Motor neuron (in vitro differentiated cells): ENCODE measurements at regions not wholly inside any gene's neighbourhood (a gene's known extent, or its start where the extent isn't known, plus 50 kb on each side); places are given as distances from the start of the nearest gene placed in this dataset.
"Not testable (repeated sequence)": the region's sequence is repeated elsewhere in the genome, so short reads cannot be mapped to it uniquely, and the experiment has no call there.

Experiments
- ATAC-seq, 8 experiments: fragments of 200-7000 bp; cut with Tn5 transposase; replicated peaks in 6 of 8; 2 replicates each; pipeline ENCODE4 v1.8.0; 2021; ENCODE audit warnings: mild to moderate bottlenecking in 8 of 8, moderate library complexity in 8 of 8
- H3K27ac ChIP-seq, 2 donors: fragments of 250-450 bp; sonication (Bioruptor Pico); 2 replicates each; pipeline ENCODE4 v1.9.0; 2021; ENCODE audit warnings: antibody characterized with exemption in 2 of 2, mild to moderate bottlenecking in 2 of 2, moderate library complexity in 1 of 2
- H3K4me1 ChIP-seq, 2 donors: fragments of 250-450 bp; sonication (Bioruptor Pico); replicated peaks in 1 of 2; 2 replicates each; pipeline ENCODE4 v1.6.1; 2021; ENCODE audit warnings: antibody characterized with exemption in 2 of 2, mild to moderate bottlenecking in 2 of 2, moderate library complexity in 1 of 2
- H3K4me3 ChIP-seq, 5 donors: fragments of 250-450 bp; sonication (Bioruptor Pico); 2 replicates each; pipeline ENCODE4 v1.9.0; 2021; ENCODE audit warnings: antibody characterized with exemption in 5 of 5, mild to moderate bottlenecking in 5 of 5, moderate library complexity in 4 of 5
- WGBS, 10 experiments: fragments of 450-650 bp; shearing (Covaris generic); methylation state at CpG; one replicate each; pipeline ENCODE4 v1.0.0; 2022; 5-methylcytosine and 5-hydroxymethylcytosine counted together
- in situ Hi-C, 9 experiments: fragments of 400-800 bp; cut with MboI; loops; one replicate each; pipeline ENCODE4 v1.15.0; 2021; ENCODE audit warnings: low sequenced_read_pairs in 9 of 9, low pct_unique_long_range_greater_than_20kb in 2 of 9; ENCODE audit not compliant: unreplicated experiment in 9 of 9

DNA sequence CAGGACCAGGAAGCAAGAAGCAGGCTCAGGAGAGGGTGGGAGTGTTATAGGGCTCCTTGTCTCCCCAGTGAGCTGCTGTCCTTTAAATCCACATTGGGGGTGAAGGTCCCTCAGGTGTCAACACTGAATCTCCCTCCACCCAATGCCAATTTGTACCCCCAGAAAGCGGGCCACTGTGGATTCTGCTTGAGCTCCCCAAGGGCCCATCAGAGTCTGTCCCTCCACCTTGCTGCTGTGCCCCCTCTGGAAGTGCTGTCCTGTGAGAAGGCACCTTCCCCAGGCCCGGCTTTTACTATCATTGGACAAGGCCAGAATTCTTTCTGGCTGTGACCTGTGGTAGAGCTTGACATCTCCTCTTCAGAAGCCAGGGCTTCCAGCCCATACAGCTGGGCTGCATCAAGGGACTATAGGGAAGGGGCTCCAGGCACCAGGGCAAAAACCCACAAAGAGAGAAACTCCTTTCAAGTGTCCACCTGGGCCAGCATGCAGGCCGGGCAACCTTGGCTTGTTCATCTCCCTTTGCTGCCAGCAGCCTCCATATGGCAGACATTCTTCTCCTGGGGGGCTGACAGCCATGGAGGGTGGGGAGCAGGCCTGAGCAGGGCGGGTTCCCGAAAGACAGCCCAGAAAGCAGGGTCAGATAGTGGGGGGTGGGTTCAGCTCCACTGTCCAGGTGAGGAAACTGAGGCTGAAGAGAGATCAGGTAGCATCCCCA lies 63.7 kb upstream of the TAMM41 start:
- in situ Hi-C loops, ATAC-seq, H3K27ac ChIP-seq, H3K4me1 ChIP-seq, H3K4me3 ChIP-seq: not testable (repeated sequence)
- 60 to 93% (median 80%) methylated on average over 1 to 3 of the region's 5 CpGs; no CpG with 5 or more reads in 7 of the 10 experiments for WGBS, 10 experiments

DNA sequence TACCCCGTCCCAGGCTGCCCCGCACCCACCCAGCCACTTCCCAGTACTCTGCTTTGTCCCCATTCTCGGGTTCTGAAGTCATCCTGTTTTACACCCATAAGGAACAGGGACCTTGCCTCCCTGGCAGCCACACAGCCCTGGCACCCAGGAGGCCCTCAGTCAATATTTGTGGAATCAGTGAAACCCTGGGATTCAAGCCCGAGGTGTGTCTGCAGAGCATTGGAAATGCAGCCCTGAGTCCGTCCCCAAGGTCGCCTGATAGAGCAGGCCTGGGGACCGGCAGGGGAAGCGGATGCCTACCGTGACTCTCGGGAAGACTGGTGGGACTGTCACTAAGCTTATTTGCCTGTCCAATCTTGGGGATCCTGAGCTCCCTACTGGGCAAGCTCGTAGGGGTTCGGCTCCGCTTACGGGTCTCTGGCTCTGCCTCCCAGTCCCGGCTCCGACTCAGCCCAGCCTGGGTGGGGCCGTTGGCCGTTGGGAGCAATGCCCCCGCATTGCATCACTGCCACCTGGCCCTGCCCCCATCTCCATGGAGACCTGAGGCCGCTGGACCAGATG lies 64.4 kb upstream of the TAMM41 start:
- Histone ChIP-seq H3K4me3 (no peak overlapping the region), H3K27ac (no peak overlapping the region), H3K4me1 (no peaks in the 10 kb centered on the region)
- ATAC-seq, result peak in 6 of 8 experiments; percentile 19 to 53 (median 43)
- in situ Hi-C loops, result no loop called here
- 40 to 60% methylated on average over 2 to 5 of the region's 20 CpGs; no CpG with 5 or more reads in 8 of the 10 experiments for WGBS, 10 experiments

DNA sequence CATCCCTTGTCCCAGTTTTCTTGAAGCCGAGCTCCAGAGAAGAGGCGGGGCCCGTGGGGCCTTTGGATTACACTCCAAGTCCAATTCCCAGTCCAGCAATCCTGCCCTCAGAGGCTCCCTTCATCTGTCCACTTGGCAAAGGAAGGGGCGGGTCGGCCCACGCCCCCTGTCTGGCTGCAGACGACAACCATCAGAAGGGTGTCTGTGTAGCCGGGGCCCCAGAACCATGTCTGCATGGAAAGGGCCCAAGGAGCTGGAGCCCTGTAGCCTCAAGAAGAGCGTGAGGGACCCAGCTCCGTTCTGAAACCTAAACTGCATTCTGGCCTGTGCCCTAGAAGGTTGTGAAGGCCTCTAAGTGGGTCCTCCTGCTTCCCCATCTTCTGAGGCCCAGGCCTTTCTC lies 65.2 kb upstream of the TAMM41 start:
- 42 to 80% (median 52%) methylated on average over 1 to 6 of the region's 10 CpGs; no CpG with 5 or more reads in 5 of the 10 experiments for WGBS, 10 experiments
- not testable (repeated sequence) for H3K4me3 ChIP-seq

DNA sequence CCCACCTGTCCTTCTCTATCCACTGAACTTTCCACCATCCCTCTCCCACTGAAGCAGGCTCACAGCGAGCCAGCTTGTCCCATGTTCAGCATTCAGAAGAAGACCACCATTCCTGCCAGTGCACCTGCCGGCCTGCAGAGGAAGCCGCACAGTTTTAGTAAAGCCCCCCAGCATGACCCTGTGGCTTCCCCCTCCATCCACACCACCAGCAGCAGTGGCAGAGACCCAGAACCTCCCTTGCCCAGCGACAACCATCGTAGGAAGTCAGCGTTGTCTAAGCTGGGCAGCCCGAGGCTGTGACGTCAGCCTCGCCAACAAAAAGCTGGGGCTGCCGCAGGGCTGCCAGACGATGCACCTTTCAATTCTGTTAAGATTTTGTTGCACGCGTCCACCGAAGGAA lies 66.6 kb upstream of the TAMM41 start:
- Histone ChIP-seq H3K27ac (no peak overlapping the region), H3K4me1 (no peaks in the 10 kb centered on the region), H3K4me3 (no peak overlapping the region)
- WGBS, 10 experiments, result 60 to 100% (median 71%) methylated on average over 1 to 13 of the region's 14 CpGs; no CpG with 5 or more reads in 4 of the 10 experiments
- no peak for ATAC-seq
- in situ Hi-C loops, result no loop called here

More for the DNA sequence above, 65.2 kb upstream of the TAMM41 start:
- in situ Hi-C loops, ATAC-seq, H3K4me1 ChIP-seq, H3K27ac ChIP-seq: not testable (repeated sequence)

DNA sequence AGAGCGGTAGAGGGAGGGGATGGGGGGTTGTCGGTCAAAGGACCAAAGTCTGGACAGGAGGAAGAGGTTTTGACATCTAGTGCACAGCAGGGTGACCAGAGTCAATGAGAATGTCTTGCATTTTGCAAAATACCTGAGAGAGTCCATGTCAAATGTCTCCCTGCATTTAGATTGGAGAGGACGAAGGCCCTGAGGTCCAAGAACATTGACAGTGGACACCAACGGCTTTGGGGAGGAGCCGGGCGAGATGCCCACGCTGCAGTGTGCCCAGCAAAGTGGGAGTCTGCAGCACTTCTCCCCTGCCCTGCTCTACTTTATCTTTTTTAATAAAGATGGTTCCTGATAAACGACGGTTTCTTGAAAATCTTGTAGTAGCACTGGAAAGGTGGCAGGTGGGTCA lies 67.4 kb upstream of the TAMM41 start:
- 0 to 92% (median 46%) methylated on average over 2 to 4 of the region's 9 CpGs; no CpG with 5 or more reads in 7 of the 10 experiments for WGBS, 10 experiments
- in situ Hi-C loops, result no loop called here
- ATAC-seq, result no peak

DNA sequence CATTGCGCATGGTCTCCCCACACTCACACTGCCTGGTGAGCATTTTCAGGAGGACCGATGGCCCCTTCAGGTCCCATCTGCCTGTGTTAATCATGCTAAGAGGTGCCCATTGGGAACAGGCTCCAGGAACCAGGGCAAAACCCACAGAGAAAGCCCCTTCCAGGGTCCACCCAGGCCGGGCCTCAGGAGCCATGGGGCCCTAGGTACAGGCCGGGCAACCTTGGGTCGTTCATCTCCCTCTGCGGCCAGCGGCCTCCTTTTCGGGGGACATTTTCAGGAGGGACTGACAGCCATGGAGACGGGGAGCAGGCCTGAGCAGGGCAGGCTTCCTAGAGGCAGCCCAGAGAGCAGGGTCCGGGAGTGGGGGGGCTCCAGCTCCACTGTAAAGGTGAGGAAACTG lies 68.0 kb upstream of the TAMM41 start:
- Histone ChIP-seq H3K4me3 (no peak overlapping the region), H3K4me1 (no peaks in the 10 kb centered on the region), H3K27ac (no peak overlapping the region)
- in situ Hi-C loops, result no loop called here
- no peak for ATAC-seq
- 40 to 100% (median 84%) methylated on average over 1 to 4 of the region's 10 CpGs; no CpG with 5 or more reads in 6 of the 10 experiments for WGBS, 10 experiments

More for the DNA sequence above, 67.4 kb upstream of the TAMM41 start:
- Histone ChIP-seq H3K4me1 (no peaks in the 10 kb centered on the region), H3K27ac (no peak overlapping the region), H3K4me3 (no peak overlapping the region)

GRCh38 chr3:11915621-11916424 lies 69.1 kb upstream of the TAMM41 start:
- ATAC-seq, result no peak
- in situ Hi-C loops, result no loop called here
- H3K4me3 ChIP-seq, result no peak overlapping the region
- no peak overlapping the region for H3K27ac ChIP-seq
- no peaks in the 10 kb centered on the region for H3K4me1 ChIP-seq
- 0 to 100% (median 55%) methylated on average over 1 to 3 of the region's 11 CpGs; no CpG with 5 or more reads in 4 of the 10 experiments for WGBS, 10 experiments

DNA sequence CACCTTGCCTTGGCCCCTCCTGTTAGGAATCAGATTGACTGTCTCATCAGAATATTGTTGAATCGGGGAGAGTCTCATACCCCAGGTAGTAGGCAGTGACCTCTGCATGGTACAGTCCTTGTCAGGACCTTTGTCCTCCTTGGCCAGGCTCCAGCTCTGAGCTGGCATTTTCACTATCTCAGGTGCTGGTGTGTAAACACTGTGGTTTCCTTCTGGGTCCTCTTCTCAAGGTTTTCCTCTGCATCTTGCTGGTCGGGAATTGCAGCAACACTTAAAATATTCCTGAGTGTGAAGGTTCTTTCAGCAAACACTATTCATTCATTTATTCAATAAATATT lies 69.7 kb upstream of the TAMM41 start:
- H3K27ac ChIP-seq, in situ Hi-C loops, H3K4me3 ChIP-seq, H3K4me1 ChIP-seq, ATAC-seq: not testable (repeated sequence)
- 0 to 100% (median 50%) methylated on average over 1 of the region's 2 CpGs; no CpG with 5 or more reads in 7 of the 10 experiments for WGBS, 10 experiments

DNA sequence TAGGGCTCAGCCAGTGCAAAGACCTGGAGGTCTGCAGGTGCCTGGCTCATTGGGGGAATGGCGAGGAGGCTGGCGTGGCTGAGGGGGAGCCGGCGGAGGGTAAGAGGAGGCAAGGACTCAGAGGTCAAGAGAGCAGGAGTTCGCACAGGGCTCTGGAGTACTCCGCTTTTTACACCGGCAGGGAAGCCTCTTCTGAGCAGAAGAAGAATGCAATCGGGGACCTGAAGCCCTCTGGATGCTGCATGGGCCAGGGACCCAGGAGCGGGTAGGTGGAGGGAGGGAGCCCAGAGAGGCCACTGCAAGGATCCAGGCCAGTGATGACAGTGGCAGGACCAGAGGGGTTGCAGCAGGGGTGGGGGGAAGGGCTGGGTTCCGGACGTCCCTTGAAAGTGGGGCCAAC lies 70.4 kb upstream of the TAMM41 start:
- H3K4me1 ChIP-seq, result no peaks in the 10 kb centered on the region
- no peak overlapping the region for H3K4me3 ChIP-seq
- no peak for ATAC-seq
- in situ Hi-C loops, result no loop called here
- WGBS, 10 experiments, result 62 to 90% (median 89%) methylated on average over 3 to 5 of the region's 11 CpGs; no CpG with 5 or more reads in 7 of the 10 experiments
- no peak overlapping the region for H3K27ac ChIP-seq

GRCh38 chr3:11919390-11919789 lies 72.7 kb upstream of the TAMM41 start:
- Histone ChIP-seq H3K4me3 (no peak overlapping the region), H3K27ac (no peak overlapping the region), H3K4me1 (peaks cover 0 to 2% of the 10 kb centered on the region in 2 donors)
- in situ Hi-C loops, result no loop called here
- WGBS, 10 experiments, result 13 to 44% (median 36%) methylated on average over 3 to 7 of the region's 7 CpGs; no CpG with 5 or more reads in 4 of the 10 experiments
- no peak for ATAC-seq

- ATAC-seq, result peak in 3 of 8 experiments; percentile 75 to 94 (median 79)
These were observed 77.8 kb upstream of the TAMM41 start for GRCh38 chr3:11924518-11924917.

DNA sequence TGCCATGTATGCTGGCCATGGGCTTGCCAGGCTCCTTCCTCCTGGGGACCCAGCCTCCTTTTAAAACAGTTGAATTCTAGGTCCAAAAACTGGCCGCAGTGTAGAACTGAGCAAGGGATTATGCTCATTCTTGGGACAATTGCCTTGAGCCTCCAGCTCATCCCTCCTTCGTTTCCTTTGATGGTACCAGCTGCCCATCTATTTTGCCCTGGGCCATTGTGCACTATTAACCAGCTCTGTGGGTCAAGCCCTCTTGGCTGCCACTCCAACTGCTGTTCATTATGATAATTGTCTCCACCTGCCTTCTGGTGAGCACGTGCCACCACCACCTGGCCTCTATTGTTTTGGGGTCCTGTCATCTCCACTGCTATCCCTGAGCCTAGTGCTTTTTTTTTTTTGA lies 75.8 kb upstream of the SYN2 start:
- ATAC-seq, result no peak
- H3K27ac ChIP-seq, result no peak overlapping the region
- WGBS, 10 experiments, result 29 to 100% (median 80%) methylated on average over 1 to 3 of the region's 3 CpGs; no CpG with 5 or more reads in 3 of the 10 experiments
- in situ Hi-C loops, result no loop called here
- no peak overlapping the region for H3K4me3 ChIP-seq
- H3K4me1 ChIP-seq, result peaks cover 0 to 6% of the 10 kb centered on the region in 2 donors

More at GRCh38 chr3:11924518-11924917, 77.8 kb upstream of the TAMM41 start:
- in situ Hi-C loops, result no loop called here
- H3K4me1 ChIP-seq, result peaks cover 0 to 6% of the 10 kb centered on the region in 2 donors
- no peak overlapping the region for H3K4me3 ChIP-seq
- WGBS, 10 experiments, result 0 to 100% (median 60%) methylated on average over 1 of the region's 2 CpGs; no CpG with 5 or more reads in 3 of the 10 experiments
- no peak overlapping the region for H3K27ac ChIP-seq

GRCh38 chr3:11929531-11929930 lies 74.7 kb upstream of the SYN2 start:
- ATAC-seq, result no peak
- WGBS, 10 experiments, result 44 to 100% (median 100%) methylated on average over 1 to 3 of the region's 4 CpGs; no CpG with 5 or more reads in 5 of the 10 experiments
- in situ Hi-C loops, result no loop called here

More at GRCh38 chr3:11929531-11929930, 74.7 kb upstream of the SYN2 start:
- no peak overlapping the region for H3K27ac ChIP-seq
- peaks cover 0 to 2% of the 10 kb centered on the region in 2 donors for H3K4me1 ChIP-seq
- no peak overlapping the region for H3K4me3 ChIP-seq
